Dendritic cell treated with granulocyte-macrophage colony-stimulating factor and Interleukin-4, amounts not matched to agents 40 ng/mL and 50 ng/mL, for 4 days (primary cell): ENCODE measurements at regions not wholly inside any gene's neighbourhood (a gene's known extent, or its start where the extent isn't known, plus 50 kb on each side); places are given as distances from the start of the nearest gene placed in this dataset.

ENCODE experiments used
- H3K27ac Mint-ChIP-seq: one replicate; pipeline ENCODE4 v1.8.0; 2022; ENCODE audit warnings: mild to moderate bottlenecking, mixed read lengths
- H3K27me3 Mint-ChIP-seq: one replicate; pipeline ENCODE4 v1.8.0; 2022; ENCODE audit warnings: mild to moderate bottlenecking, mixed read lengths
- H3K36me3 Mint-ChIP-seq: one replicate; pipeline ENCODE4 v1.8.0; 2022; ENCODE audit warnings: low read depth, mixed read lengths
- H3K4me1 Mint-ChIP-seq: one replicate; pipeline ENCODE4 v1.8.0; 2022; ENCODE audit warnings: low read depth, mixed read lengths
- H3K4me3 Mint-ChIP-seq: one replicate; pipeline ENCODE4 v1.8.0; 2022; ENCODE audit warnings: mild to moderate bottlenecking, moderate library complexity, mixed read lengths
- H3K9me3 Mint-ChIP-seq: one replicate; pipeline ENCODE4 v1.8.0; 2022; ENCODE audit warnings: mixed read lengths
- intact Hi-C: fragments of 100-400 bp; cut with micrococcal nuclease; formaldehyde crosslinking; loops from one replicate; pipeline ENCODE4 v1.15.0; 2022

DNA sequence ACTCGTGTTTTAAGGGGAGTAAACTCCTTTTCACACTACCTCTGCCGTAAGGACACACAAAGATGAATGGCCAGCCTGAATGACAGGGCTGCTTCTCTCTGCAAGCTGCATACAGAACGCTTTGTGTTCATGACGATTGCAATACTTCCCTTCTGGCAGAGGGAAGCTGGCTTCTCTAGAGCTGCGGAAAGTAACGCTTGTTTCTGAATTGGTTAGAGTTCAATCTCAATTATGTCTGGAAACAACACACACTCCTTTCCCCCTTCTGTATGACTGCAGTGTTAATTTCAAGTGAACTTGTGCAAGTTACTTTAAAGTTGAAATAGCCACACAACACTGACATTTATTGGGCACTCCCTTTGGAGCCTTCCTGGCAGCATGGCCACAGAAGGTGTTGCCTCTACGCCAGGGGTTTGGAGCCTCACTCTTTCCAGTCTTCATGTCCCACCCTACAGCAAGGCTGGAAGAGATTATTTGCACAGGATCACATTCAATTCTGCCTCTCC is 242.6 kb downstream of the NDFIP2 start:
- Mint-ChIP-seq H3K4me1 (peaks cover 5% of the 10 kb centered on the region), H3K9me3 (peaks cover 4% of the 10 kb centered on the region), H3K4me3 (no peak overlapping the region), H3K36me3 (no peaks in the 10 kb centered on the region), H3K27me3 (no peaks in the 10 kb centered on the region), H3K27ac (no peak overlapping the region)
- intact Hi-C loops = no loop called here

- no peaks in the 10 kb centered on the region for H3K36me3 Mint-ChIP-seq
- H3K4me3 Mint-ChIP-seq = no peak overlapping the region
- H3K27ac Mint-ChIP-seq = no peak overlapping the region
- no peaks in the 10 kb centered on the region for H3K27me3 Mint-ChIP-seq
- peaks cover 9% of the 10 kb centered on the region for H3K9me3 Mint-ChIP-seq
- peaks cover 5% of the 10 kb centered on the region for H3K4me1 Mint-ChIP-seq
- intact Hi-C loops = no loop called here
Measured at GRCh38 chr13:79722885-79723445, 242.0 kb downstream of the NDFIP2 start.

DNA sequence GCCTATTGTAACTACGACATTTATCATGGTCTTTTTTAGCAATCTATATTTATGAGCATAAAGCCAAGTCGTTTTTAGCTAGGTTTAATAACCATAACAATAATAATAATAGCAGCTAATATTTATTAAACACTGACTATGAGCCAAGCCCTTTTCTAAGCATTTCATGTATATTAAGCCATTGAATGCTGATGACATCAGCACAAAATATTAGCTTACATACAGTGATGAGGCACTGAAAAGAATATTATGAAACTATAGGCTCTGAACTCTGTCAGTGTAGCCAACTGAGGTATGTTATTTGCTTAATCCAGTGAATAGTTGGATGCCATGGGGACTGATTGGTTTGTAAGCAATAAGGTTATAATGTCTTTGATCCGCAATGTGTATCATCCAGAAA is 235.2 kb downstream of the NDFIP2 start:
- Mint-ChIP-seq H3K36me3 (no peaks in the 10 kb centered on the region), H3K4me3 (no peak overlapping the region), H3K27ac (no peak overlapping the region), H3K9me3 (peaks cover 9% of the 10 kb centered on the region), H3K27me3 (no peaks in the 10 kb centered on the region), H3K4me1 (no peaks in the 10 kb centered on the region)
- intact Hi-C loops = no loop called here

- Mint-ChIP-seq H3K9me3 (peaks cover 9% of the 10 kb centered on the region), H3K4me3 (no peak overlapping the region), H3K27me3 (no peaks in the 10 kb centered on the region), H3K4me1 (no peaks in the 10 kb centered on the region), H3K36me3 (no peaks in the 10 kb centered on the region), H3K27ac (no peak overlapping the region)
- intact Hi-C loops = no loop called here
Measured at GRCh38 chr13:79711631-79712030, 230.7 kb downstream of the NDFIP2 start.

- H3K27me3 Mint-ChIP-seq = no peaks in the 10 kb centered on the region
- no peak overlapping the region for H3K4me3 Mint-ChIP-seq
- H3K9me3 Mint-ChIP-seq = peaks cover 9% of the 10 kb centered on the region
- no peak overlapping the region for H3K27ac Mint-ChIP-seq
- intact Hi-C loops = no loop called here
- no peaks in the 10 kb centered on the region for H3K4me1 Mint-ChIP-seq
- H3K36me3 Mint-ChIP-seq = no peaks in the 10 kb centered on the region
Measured at GRCh38 chr13:79710376-79710775, 229.4 kb downstream of the NDFIP2 start.

DNA sequence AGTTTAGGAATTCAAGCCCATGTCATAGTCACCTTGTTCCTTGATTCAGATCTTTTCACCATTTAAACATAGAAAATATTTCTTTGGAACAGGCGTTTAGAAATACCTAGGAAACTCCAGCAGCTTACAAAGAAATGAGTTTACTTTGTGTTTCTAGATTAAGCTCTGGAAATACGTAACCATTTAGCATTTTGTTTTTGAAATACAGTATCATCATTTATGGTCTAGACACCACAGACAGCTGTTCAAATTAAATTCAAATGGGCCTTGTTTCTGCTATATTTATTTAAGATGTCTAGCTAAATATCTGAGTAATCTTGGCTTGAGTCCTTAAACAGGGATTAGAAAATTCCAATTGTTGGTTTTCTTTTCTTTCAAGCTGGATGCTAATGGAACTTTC is 228.5 kb downstream of the NDFIP2 start:
- Mint-ChIP-seq H3K27me3 (no peaks in the 10 kb centered on the region), H3K27ac (no peak overlapping the region), H3K36me3 (no peaks in the 10 kb centered on the region)

DNA sequence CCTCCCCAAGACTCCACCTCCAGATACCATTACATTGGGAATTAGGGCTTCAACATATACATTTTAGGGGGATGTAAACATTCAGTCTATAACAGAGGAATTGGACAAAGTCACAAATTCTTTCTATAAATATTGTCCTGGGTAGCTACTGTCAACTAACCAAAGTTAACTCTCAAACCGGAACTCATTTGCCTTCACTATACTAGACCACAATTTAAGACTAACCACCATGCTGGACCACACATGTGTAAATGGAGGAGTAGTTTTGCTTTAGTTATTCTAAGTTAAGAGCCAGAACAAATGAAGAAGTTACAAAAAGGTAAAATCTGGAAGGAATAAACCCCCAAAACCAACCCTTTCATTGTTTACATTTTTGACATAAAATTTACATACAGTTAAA is 222.8 kb downstream of the NDFIP2 start:
- Mint-ChIP-seq H3K4me1 (no peaks in the 10 kb centered on the region), H3K27ac (no peak overlapping the region), H3K27me3 (no peaks in the 10 kb centered on the region), H3K36me3 (no peaks in the 10 kb centered on the region), H3K9me3 (peaks cover 3% of the 10 kb centered on the region), H3K4me3 (no peak overlapping the region)
- intact Hi-C loops = no loop called here

More for the DNA sequence above, 228.5 kb downstream of the NDFIP2 start:
- Mint-ChIP-seq H3K4me1 (no peaks in the 10 kb centered on the region), H3K4me3 (no peak overlapping the region), H3K9me3 (peaks cover 9% of the 10 kb centered on the region)
- intact Hi-C loops = no loop called here

- Mint-ChIP-seq H3K27me3 (no peaks in the 10 kb centered on the region), H3K4me3 (no peak overlapping the region), H3K4me1 (no peaks in the 10 kb centered on the region), H3K9me3 (no peaks in the 10 kb centered on the region), H3K36me3 (no peaks in the 10 kb centered on the region), H3K27ac (no peak overlapping the region)
- intact Hi-C loops = no loop called here
Measured at GRCh38 chr13:79695754-79696153, 214.8 kb downstream of the NDFIP2 start.

GRCh38 chr13:79692846-79693245 is 211.9 kb downstream of the NDFIP2 start:
- H3K4me3 Mint-ChIP-seq = no peak overlapping the region
- H3K27ac Mint-ChIP-seq = no peak overlapping the region
- intact Hi-C loops = no loop called here
- no peaks in the 10 kb centered on the region for H3K4me1 Mint-ChIP-seq
- no peaks in the 10 kb centered on the region for H3K36me3 Mint-ChIP-seq
- no peaks in the 10 kb centered on the region for H3K27me3 Mint-ChIP-seq
- no peaks in the 10 kb centered on the region for H3K9me3 Mint-ChIP-seq

GRCh38 chr13:79691826-79692225 is 210.9 kb downstream of the NDFIP2 start:
- intact Hi-C loops = no loop called here
- H3K9me3 Mint-ChIP-seq = no peaks in the 10 kb centered on the region
- H3K27ac Mint-ChIP-seq = no peak overlapping the region
- no peaks in the 10 kb centered on the region for H3K27me3 Mint-ChIP-seq
- no peaks in the 10 kb centered on the region for H3K4me1 Mint-ChIP-seq
- H3K36me3 Mint-ChIP-seq = no peaks in the 10 kb centered on the region
- H3K4me3 Mint-ChIP-seq = no peak overlapping the region

DNA sequence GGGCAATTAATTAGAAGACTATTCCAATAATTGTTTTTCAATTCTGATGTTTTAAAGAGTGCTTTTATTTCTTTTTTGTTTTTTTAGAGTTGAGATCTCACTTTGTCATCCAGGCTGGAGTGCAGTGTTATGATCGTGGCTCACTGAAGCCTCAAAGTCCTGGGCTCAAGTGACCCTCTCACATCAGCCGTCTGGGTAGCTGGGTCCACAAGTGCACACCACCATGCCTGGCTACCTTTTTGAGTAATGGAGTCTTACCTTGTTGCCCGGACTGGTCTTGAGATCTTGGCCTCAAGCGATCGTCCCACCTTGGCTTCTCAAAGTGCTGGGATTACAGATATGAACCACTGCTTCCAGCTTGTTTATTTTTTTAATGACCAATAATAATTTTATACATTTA is 207.8 kb downstream of the NDFIP2 start:
- intact Hi-C loops = no loop called here
- no peaks in the 10 kb centered on the region for H3K9me3 Mint-ChIP-seq
- no peaks in the 10 kb centered on the region for H3K4me1 Mint-ChIP-seq
- H3K27me3 Mint-ChIP-seq = no peaks in the 10 kb centered on the region
- H3K27ac Mint-ChIP-seq = no peak overlapping the region
- no peaks in the 10 kb centered on the region for H3K36me3 Mint-ChIP-seq
- no peak overlapping the region for H3K4me3 Mint-ChIP-seq

GRCh38 chr13:79686441-79686840 is 205.5 kb downstream of the NDFIP2 start:
- intact Hi-C loops = no loop called here
- H3K9me3 Mint-ChIP-seq = no peaks in the 10 kb centered on the region
- H3K27ac Mint-ChIP-seq = no peak overlapping the region
- H3K27me3 Mint-ChIP-seq = no peaks in the 10 kb centered on the region
- no peak overlapping the region for H3K4me3 Mint-ChIP-seq
- no peaks in the 10 kb centered on the region for H3K4me1 Mint-ChIP-seq
- no peaks in the 10 kb centered on the region for H3K36me3 Mint-ChIP-seq

GRCh38 chr13:79684371-79684770 is 203.4 kb downstream of the NDFIP2 start:
- no peaks in the 10 kb centered on the region for H3K4me1 Mint-ChIP-seq
- no peaks in the 10 kb centered on the region for H3K36me3 Mint-ChIP-seq
- intact Hi-C loops = no loop called here
- no peak overlapping the region for H3K27ac Mint-ChIP-seq
- H3K9me3 Mint-ChIP-seq = no peaks in the 10 kb centered on the region
- no peaks in the 10 kb centered on the region for H3K27me3 Mint-ChIP-seq
- no peak overlapping the region for H3K4me3 Mint-ChIP-seq

DNA sequence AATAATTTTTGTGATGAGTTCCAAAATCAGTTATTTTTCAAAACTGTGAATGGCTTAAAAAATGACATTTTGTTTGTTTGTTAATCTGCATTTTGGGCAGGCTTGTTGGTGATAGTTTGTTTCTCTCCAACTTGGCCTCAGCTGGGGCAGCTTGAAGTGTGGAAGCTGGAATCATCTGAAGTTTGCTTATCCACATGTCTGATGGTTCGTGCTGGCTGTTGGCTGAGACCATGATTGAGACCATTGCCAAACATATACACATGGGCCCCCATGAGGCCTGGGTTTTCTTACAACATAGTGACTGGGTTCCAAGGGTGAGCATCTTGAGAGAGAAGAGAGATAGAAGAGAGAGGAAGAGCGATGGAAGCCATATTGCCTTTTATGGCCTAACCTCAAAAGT is 201.2 kb downstream of the NDFIP2 start:
- H3K27me3 Mint-ChIP-seq = no peaks in the 10 kb centered on the region
- no peaks in the 10 kb centered on the region for H3K4me1 Mint-ChIP-seq
- no peaks in the 10 kb centered on the region for H3K36me3 Mint-ChIP-seq
- H3K27ac Mint-ChIP-seq = no peak overlapping the region
- intact Hi-C loops = no loop called here
- no peaks in the 10 kb centered on the region for H3K9me3 Mint-ChIP-seq
- H3K4me3 Mint-ChIP-seq = no peak overlapping the region

- H3K27me3 Mint-ChIP-seq = no peaks in the 10 kb centered on the region
- no peaks in the 10 kb centered on the region for H3K4me1 Mint-ChIP-seq
- H3K27ac Mint-ChIP-seq = no peak overlapping the region
- intact Hi-C loops = loop anchor here (2.0 kb wide), 1 partner anchor 682 kb away; no protein-coding TSS in a partner anchor
- no peaks in the 10 kb centered on the region for H3K36me3 Mint-ChIP-seq
- H3K4me3 Mint-ChIP-seq = no peak overlapping the region
- H3K9me3 Mint-ChIP-seq = no peaks in the 10 kb centered on the region
Measured at GRCh38 chr13:79681069-79681468, 200.1 kb downstream of the NDFIP2 start.
